AG04449 (cell line): ENCODE measurements at regions not wholly inside any gene's neighbourhood (a gene's known extent, or its start where the extent isn't known, plus 50 kb on each side); places are given as distances from the start of the nearest gene placed in this dataset.
A peak's percentile ranks its signal among the peaks of the same experiment; 100 is the strongest.

Source experiments
- CTCF ChIA-PET: fragments of 350-600 bp; formaldehyde crosslinking; extraction: SDS; loops from one replicate; lab custom pipeline; 2021; ENCODE audit warnings: antibody characterized with exemption; lab: Yijun Ruan, JAX
- POLR2A ChIA-PET: fragments of 400-600, 350-600 bp; formaldehyde crosslinking; extraction: SDS; loops from one replicate; lab custom pipeline; 2020; ENCODE audit warnings: antibody characterized with exemption, inconsistent platforms; lab: Yijun Ruan, JAX
- DNase-seq: peaks from one replicate; pipeline ENCODE4 v3.0.0-alpha.2; 2010; ENCODE audit warnings: low read depth, low spot score
- H3K4me3 ChIP-seq: 2 replicates; pipeline ENCODE4 v1.5.1; 2011; ENCODE audit warnings: low read depth, mild to moderate bottlenecking, control low read depth, low read length
- TF ChIP-seq, protein P1 (sequence below): IDR thresholded peaks from one replicate; pipeline ENCODE4 v1.5.1; 2011; ENCODE audit warnings: mild to moderate bottlenecking, moderate library complexity, low read length, control low read depth, inconsistent platforms; ENCODE audit not compliant: insufficient read depth; ENCODE audit errors: missing control alignments

DNA sequence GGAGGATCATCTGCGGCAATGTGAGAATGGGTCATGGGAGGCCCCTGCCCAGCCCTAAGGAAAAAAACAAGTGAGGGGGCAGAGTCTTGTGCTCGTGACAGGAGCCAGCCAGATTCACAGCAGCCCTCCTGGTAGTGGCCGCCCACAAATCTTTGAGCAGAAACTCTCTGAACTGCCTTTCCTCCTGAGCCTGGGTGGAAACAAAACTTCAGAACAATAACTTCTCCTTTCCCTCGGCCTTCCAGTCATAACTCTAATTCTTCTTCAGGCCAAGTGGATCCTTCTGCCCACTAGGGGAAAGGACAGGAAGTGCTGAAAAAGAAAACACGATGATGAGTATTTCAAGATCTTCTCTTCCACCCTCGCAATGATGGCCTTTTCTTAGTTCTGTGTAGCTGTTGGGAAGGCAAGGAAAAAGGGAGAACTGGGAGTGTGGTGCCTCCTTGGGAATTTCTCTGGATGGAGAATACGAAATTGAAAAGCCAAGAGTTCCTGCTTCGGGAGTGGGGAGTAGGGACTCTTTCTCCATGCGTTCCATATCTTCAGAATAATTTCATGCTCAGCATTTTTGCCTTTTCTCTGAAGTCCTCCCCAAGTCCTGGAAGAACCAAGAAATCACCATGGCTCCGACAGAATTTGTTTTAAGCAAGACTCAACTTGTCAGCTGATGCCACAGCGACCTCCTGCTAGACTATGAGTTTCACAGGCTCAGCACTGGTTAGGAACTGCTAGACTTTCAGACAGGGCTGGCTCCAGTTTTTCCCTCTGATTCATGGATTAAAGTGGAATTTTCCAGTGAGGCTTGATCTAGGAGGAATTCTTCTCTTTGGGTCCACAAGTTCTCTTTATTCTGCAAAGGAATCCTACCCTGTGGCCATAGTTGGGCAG lies 188.9 kb downstream of the CAND1 start:
- no peak for DNase-seq
- ChIA-PET POLR2A (no interaction called here), CTCF (interaction anchor here (1.9 kb wide), 1 partner anchor 485 kb away, joined by 5 read pairs; no protein-coding TSS in a partner anchor)
- H3K4me3 ChIP-seq: no peak overlapping the region
- TF ChIP-seq, protein P1, sequence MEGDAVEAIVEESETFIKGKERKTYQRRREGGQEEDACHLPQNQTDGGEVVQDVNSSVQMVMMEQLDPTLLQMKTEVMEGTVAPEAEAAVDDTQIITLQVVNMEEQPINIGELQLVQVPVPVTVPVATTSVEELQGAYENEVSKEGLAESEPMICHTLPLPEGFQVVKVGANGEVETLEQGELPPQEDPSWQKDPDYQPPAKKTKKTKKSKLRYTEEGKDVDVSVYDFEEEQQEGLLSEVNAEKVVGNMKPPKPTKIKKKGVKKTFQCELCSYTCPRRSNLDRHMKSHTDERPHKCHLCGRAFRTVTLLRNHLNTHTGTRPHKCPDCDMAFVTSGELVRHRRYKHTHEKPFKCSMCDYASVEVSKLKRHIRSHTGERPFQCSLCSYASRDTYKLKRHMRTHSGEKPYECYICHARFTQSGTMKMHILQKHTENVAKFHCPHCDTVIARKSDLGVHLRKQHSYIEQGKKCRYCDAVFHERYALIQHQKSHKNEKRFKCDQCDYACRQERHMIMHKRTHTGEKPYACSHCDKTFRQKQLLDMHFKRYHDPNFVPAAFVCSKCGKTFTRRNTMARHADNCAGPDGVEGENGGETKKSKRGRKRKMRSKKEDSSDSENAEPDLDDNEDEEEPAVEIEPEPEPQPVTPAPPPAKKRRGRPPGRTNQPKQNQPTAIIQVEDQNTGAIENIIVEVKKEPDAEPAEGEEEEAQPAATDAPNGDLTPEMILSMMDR: peak; percentile 18

DNA sequence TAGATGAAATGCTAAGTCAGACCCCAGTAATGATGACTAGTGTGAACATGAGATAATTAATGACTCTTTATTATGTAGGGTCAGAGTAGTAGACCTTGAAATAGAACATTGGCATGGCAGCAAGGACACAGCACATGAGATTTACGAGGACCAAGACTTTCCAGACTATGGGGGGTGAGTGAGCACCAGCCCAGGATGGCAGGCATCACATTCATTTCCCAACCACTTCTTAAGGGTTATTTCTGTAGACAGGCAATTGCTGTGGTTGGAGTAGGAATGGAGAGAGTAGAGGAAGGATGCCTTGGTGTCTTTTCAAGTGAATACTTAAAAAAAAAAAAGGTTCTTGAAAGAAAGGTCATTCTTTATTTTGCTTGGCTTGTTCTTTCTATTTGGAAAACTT lies 189.4 kb upstream of the DYRK2 start:
- no peak overlapping the region for H3K4me3 ChIP-seq
- TF ChIP-seq, protein P1: no peak
- DNase-seq: no peak
- POLR2A ChIA-PET: no interaction called here
- CTCF ChIA-PET: no interaction called here

DNA sequence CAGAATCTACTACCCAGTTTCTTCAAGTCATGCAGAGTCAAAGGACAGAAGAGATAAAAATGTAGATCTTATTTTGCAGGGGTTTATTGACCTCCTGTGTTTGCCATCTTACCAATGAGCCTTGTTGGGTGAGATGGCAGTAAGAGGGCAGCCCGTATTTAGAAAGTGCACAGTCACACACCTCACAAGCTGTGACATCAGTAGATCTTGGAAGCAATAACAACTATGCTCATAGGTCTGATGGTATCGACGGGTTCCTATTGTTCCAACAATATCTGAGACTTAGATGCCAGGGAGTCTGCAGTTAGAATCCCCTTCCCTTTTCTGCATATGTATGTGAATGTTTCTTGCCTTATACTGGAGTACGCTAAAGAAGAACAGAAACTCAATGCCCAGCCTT lies 189.0 kb upstream of the DYRK2 start:
- no peak overlapping the region for H3K4me3 ChIP-seq
- TF ChIP-seq, protein P1: no peak
- POLR2A ChIA-PET: no interaction called here
- no peak for DNase-seq
- CTCF ChIA-PET: interaction anchor here (1.2 kb wide), 1 partner anchor 18 kb away, joined by 6 read pairs; no protein-coding TSS in a partner anchor

DNA sequence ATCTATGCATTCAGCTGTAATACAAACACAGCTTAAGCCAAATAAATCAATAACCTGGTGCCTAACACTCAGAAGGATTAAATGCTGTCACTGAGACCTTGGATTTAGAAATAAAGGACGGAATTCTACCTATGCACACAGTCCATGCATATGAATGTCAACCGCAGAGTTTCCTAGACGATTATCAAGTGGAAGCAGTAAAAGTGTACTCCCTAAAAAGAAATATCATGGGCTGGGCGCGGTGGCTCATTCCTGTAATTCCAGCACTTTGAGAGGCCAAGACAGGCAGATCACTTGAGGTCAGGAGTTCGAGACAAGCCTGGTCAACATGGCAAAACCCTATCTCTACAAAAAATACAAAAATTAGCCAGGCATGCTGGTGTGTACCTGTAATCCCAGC lies 188.2 kb upstream of the DYRK2 start:
- no peak overlapping the region for H3K4me3 ChIP-seq
- TF ChIP-seq, protein P1: no peak
- DNase-seq: no peak
- POLR2A ChIA-PET: no interaction called here
- CTCF ChIA-PET: interaction anchor here (1.2 kb wide), 1 partner anchor 18 kb away, joined by 6 read pairs; no protein-coding TSS in a partner anchor

DNA sequence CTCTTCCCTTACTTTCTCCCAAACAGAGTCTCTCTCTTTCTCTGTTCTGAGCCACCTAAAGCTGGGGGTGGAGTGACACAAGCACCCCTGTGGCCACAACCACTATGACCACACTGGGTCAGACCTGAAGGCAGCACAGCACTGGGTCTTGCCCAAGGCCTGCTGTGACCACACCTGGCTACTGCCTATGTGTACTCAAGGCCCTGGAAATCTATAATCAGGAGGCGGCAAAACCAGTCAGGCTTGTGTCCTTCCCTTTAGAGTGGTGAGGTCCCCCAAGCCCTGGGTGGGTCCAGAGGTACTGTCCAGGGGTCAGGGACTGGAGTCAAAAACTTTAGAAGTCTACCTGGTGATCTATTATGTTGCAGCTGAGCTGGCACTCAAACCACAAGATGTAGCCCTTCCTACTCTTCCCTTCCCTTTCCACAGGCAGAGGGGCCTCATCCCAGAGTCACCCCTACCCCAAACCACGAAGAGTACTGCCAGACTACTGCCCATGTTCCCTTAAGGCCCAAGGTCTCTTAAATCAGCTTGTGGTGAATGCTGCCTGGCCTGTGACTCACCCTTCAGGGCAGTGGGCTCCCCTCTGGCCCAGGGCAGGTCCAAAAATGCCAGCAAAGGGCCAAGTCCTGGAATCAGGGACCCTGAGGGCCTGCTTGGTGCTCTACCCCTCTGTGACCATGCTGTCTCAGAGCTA lies 179.8 kb upstream of the DYRK2 start:
- TF ChIP-seq, protein P1: no peak
- ChIA-PET POLR2A (no interaction called here), CTCF (no interaction called here)
- no peak for DNase-seq
- H3K4me3 ChIP-seq: no peak overlapping the region

DNA sequence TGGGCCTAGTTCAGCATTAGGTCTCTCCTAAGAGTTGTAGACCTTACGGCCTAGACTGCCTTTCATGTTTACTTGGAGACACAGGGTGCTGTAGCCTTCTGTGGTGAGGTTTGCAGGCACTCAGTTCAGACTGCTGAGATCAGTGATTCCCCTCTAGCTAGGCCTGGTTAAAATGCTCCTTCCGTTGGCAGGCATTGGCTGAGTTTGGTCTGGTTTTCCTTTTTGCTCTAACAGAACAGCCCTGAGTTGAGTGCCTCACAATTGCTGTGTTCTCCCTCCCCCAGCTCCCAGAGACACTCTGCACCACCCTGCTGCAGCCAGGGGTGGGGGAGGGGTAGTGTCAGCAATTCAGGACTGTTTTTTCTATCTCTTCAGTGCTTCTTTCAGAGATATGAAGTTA lies 178.9 kb upstream of the DYRK2 start:
- CTCF ChIA-PET: no interaction called here
- H3K4me3 ChIP-seq: no peak overlapping the region
- TF ChIP-seq, protein P1: no peak
- DNase-seq: no peak
- POLR2A ChIA-PET: no interaction called here
